ENCODE measurements at regions not wholly inside any gene's neighbourhood (a gene's known extent, or its start where the extent isn't known, plus 50 kb on each side); places are given as distances from the start of the nearest gene placed in this dataset.

DNA sequence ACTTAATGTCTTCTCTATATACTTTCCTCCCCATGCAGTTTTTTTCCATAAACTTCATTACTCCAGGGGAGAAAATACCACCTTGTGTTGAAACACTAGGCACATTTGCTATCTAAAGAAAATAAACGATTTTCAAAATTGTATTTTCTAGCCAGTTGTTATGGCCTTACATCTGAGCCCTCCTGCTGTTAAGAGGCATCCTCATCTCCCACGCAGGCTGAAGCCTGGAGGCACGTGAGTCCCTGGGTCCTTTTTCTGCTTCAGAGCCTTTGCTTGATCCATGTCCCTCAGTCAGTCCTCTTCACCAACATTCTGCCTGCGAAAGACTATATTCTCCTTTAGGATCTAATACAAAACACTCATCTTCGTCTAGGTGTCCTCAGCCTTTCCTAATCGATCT lies 479.6 kb upstream of the ZNF717 start:
- no peaks in the 10 kb centered on the region for H3K9me3 ChIP-seq (ENCODE audit: control insufficient read depth, insufficient read depth, low read depth, low read length)
- no peak overlapping the region for H3K27ac ChIP-seq (ENCODE audit: low read length)
- ChIA-PET POLR2A (no interaction called here), CTCF (no interaction called here)
- no peak overlapping the region for H3K4me3 ChIP-seq (ENCODE audit: low read depth in 2 of 2, low read length in 2 of 2)
- DNase-seq (ENCODE audit: low read depth, low spot score) (no peak), ATAC-seq (no peak)
- no peaks in the 10 kb centered on the region for H3K27me3 ChIP-seq (ENCODE audit: control insufficient read depth, insufficient read depth, low read length)
- in situ Hi-C loops (cut with HindIII; ENCODE audit: low pct_unique_long_range_greater_than_20kb, low sequenced_read_pairs) = no loop called here
- TF ChIP-seq CTCF (IDR thresholded peaks at IDR 0.05) (no peak), SIN3A (IDR thresholded peaks at IDR 0.05; ENCODE audit: borderline replicate concordance, insufficient read depth, low read depth, low read length) (no peak), TCF7L2 (IDR thresholded peaks at IDR 0.05; ENCODE audit: low read depth, low read length) (no peak), POLR2AphosphoS5 (IDR thresholded peaks at IDR 0.05; ENCODE audit: low read depth, low read length) (no peak)
- TF ChIP-seq, protein P1, sequence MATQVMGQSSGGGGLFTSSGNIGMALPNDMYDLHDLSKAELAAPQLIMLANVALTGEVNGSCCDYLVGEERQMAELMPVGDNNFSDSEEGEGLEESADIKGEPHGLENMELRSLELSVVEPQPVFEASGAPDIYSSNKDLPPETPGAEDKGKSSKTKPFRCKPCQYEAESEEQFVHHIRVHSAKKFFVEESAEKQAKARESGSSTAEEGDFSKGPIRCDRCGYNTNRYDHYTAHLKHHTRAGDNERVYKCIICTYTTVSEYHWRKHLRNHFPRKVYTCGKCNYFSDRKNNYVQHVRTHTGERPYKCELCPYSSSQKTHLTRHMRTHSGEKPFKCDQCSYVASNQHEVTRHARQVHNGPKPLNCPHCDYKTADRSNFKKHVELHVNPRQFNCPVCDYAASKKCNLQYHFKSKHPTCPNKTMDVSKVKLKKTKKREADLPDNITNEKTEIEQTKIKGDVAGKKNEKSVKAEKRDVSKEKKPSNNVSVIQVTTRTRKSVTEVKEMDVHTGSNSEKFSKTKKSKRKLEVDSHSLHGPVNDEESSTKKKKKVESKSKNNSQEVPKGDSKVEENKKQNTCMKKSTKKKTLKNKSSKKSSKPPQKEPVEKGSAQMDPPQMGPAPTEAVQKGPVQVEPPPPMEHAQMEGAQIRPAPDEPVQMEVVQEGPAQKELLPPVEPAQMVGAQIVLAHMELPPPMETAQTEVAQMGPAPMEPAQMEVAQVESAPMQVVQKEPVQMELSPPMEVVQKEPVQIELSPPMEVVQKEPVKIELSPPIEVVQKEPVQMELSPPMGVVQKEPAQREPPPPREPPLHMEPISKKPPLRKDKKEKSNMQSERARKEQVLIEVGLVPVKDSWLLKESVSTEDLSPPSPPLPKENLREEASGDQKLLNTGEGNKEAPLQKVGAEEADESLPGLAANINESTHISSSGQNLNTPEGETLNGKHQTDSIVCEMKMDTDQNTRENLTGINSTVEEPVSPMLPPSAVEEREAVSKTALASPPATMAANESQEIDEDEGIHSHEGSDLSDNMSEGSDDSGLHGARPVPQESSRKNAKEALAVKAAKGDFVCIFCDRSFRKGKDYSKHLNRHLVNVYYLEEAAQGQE (IDR thresholded peaks at IDR 0.05; ENCODE audit: insufficient read depth in 1 of 2, low read depth in 2 of 2, low read length in 1 of 2) = no peak
- intact Hi-C loops (cut with micrococcal nuclease; ENCODE audit: unreplicated experiment) = no loop called here
- no peaks in the 10 kb centered on the region for H3K36me3 ChIP-seq (ENCODE audit: control insufficient read depth, insufficient read depth, low read length)
- no peaks in the 10 kb centered on the region for H3K4me1 ChIP-seq (ENCODE audit: control insufficient read depth, insufficient read depth, low read length)
- no TSS peak for BruUV-seq (replicated peaks)

DNA sequence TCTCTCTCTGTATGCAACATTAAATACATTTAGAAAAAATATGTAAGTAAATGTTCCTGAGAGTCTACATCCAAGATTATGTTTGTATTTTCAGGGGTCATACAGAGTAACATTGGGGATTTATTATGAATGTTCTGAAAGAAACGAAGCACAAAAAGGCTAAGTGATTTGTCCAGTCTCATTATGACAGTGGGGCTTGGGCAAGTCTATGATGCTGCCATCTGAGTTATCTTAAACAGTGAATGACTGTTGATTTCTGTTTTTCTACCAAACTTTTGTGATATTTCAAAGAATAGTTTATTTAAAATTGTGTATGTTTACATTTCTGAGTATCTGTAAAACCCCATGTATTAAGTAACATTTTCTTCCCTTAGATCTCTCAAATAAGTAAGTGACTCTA lies 481.2 kb upstream of the ZNF717 start:
- Histone ChIP-seq H3K9me3 (ENCODE audit: control insufficient read depth, insufficient read depth, low read depth, low read length) (no peaks in the 10 kb centered on the region), H3K27ac (ENCODE audit: low read length) (no peak overlapping the region), H3K36me3 (ENCODE audit: control insufficient read depth, insufficient read depth, low read length) (no peaks in the 10 kb centered on the region), H3K4me1 (ENCODE audit: control insufficient read depth, insufficient read depth, low read length) (no peaks in the 10 kb centered on the region), H3K4me3 (ENCODE audit: low read depth in 2 of 2, low read length in 2 of 2) (no peak overlapping the region), H3K27me3 (ENCODE audit: control insufficient read depth, insufficient read depth, low read length) (no peaks in the 10 kb centered on the region)
- ATAC-seq (no peak), DNase-seq (ENCODE audit: low read depth, low spot score) (no peak)
- in situ Hi-C loops (cut with HindIII; ENCODE audit: low pct_unique_long_range_greater_than_20kb, low sequenced_read_pairs) = no loop called here
- CTCF ChIA-PET = no interaction called here
- BruUV-seq (replicated peaks) = no TSS peak
- intact Hi-C loops (cut with micrococcal nuclease; ENCODE audit: unreplicated experiment) = no loop called here
- POLR2A ChIA-PET = no interaction called here
- TF ChIP-seq CTCF (IDR thresholded peaks at IDR 0.05) (no peak), TCF7L2 (IDR thresholded peaks at IDR 0.05; ENCODE audit: low read depth, low read length) (no peak), POLR2AphosphoS5 (IDR thresholded peaks at IDR 0.05; ENCODE audit: low read depth, low read length) (no peak), SIN3A (IDR thresholded peaks at IDR 0.05; ENCODE audit: borderline replicate concordance, insufficient read depth, low read depth, low read length) (no peak)
- TF ChIP-seq, protein P1 (IDR thresholded peaks at IDR 0.05; ENCODE audit: insufficient read depth in 1 of 2, low read depth in 2 of 2, low read length in 1 of 2) = no peak

Data from Panc1 (cell line).